H54 (cell line): ENCODE measurements at regions not wholly inside any gene's neighbourhood (a gene's known extent, or its start where the extent isn't known, plus 50 kb on each side); places are given as distances from the start of the nearest gene placed in this dataset.

Experiments used
- DNase-seq: peaks from one replicate; pipeline ENCODE4 v3.0.0; 2011; ENCODE audit warnings: low spot score, mixed read lengths; ENCODE audit not compliant: insufficient read length
- FAIRE-seq: peaks from 3 replicates; lab custom pipeline; 2011; peaks lifted over from hg19 to GRCh38; lab: Jason Lieb, UNC
- POLR2A ChIP-seq: IDR thresholded peaks from 2 replicates; pipeline ENCODE4 v1.6.1; 2011; ENCODE audit warnings: low read depth, mild to moderate bottlenecking, low read length

DNA sequence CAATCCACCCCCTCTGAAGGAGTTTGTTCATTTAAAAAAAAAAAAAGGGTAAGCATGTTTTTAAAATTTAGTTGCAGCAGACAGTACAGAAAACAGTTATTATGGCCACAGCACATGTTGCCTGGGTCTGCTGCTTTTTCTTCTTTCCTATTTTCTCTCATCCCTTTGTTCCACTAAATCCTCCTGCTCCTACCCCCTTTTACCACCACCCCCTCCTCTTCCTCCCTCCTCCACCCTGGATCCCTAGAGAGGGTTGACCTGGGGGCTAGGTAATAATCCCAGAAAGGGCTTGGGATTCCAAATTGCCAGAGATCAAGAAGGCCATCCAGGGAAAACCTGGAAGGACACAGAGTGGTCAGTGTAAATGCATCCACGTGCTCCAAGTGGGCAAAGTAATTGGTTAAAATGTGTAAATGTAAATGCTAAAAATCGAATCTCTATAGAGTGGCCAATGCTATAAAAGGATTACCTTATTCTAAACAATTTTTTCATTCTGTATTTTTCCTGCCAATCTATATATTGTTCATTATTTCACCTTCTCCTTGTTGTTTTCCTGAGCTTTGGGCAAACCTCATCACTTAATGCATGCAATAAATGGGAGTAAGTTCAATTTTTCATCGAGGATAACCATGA is 89.0 kb upstream of the PIK3CG start:
- DNase-seq (no peak), FAIRE-seq (no peak)
- TF ChIP-seq POLR2A: no peak

- FAIRE-seq (no peak), DNase-seq (no peak)
- TF ChIP-seq POLR2A: no peak
Observed at GRCh38 chr7:106776618-106777347, 88.3 kb upstream of the PIK3CG start.

DNA sequence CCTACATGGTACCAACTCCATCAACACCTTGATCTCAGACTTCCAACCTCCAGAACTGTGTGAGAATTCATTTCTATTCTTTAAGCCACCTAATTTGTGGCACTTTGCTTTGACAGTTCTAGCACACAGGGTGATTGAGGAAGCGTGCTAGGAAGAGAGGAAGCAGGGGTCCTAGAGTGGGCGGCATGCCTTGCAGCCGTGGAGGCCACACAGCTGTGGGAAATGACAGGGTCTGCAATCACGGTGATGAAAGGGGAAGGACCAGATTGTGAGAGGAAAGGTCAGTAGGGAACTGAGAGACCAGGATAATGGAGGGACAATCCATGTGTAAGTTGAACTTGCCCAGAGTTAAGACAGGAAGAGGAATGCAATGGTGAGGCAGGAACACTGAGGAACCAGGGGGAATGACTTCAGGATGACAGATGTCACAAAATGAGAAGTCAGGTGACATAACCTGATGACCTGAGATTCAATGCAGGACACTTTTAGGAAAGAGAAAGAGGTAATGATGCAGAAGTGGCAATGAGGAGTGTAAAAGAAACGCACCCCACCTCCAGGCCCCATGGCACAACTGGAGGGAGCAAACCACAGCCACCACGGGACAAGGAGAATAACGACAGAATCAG is 87.3 kb upstream of the PIK3CG start:
- no peak for DNase-seq
- no peak for TF ChIP-seq POLR2A
- FAIRE-seq: no peak

DNA sequence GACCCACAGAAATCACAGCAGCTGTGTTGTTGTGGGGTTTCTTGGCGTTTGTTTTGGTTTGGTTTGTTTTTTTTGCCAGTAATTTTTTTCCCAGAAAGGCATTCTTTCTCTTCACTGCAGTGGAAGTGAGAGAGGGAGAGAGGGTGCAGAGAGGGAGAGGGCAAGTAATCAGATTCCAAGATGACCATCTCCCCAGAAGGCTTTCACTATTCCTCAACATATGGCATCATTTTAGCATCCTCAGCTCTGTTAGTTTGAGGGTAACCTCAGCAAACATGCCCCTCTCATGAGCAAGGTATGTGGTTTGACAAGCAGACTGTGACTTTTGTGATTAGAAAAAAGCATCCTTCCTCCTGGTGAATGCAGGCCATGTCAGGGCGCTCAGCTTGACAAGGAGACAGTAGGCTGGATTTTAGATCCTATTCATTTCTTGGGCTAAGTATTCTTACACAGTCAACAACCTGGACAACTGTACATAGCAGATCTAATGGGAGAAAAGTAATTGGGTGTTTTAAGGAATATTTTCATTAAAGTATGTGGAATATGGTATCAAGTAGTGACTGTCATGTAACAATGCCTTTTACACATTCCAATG is 86.3 kb upstream of the PIK3CG start:
- TF ChIP-seq POLR2A: no peak

GRCh38 chr7:106779877-106780276 is 85.2 kb upstream of the PIK3CG start:
- no peak for FAIRE-seq
- no peak for DNase-seq
- TF ChIP-seq POLR2A: no peak

More for the DNA sequence above, 86.3 kb upstream of the PIK3CG start:
- FAIRE-seq (no peak), DNase-seq (no peak)

DNA sequence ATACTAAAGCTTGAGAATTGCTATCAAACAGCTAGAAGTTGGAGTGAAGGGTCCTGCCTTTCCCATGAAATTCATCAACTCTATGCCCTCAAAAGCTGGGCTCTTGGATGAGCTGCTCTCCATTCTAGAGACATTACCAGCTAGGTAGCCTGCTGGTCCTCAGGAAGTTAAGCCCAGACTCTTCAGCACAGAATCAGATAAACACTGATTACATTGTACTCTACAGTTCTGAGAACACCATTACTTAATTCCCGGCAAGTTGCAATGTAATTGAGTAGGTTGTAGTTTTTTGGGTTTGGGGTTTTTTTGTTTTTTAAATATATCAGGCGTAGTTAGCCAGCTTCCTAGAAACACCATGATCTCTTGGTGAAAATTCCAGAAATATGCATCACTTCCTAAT is 84.1 kb upstream of the PIK3CG start:
- DNase-seq: no peak
- TF ChIP-seq POLR2A: no peak
- FAIRE-seq: no peak

- no peak for DNase-seq
- no peak for TF ChIP-seq POLR2A
- FAIRE-seq: no peak
Observed at GRCh38 chr7:106781828-106782544, 83.1 kb upstream of the PIK3CG start.

- DNase-seq: no peak
- no peak for FAIRE-seq
- no peak for TF ChIP-seq POLR2A
Observed at GRCh38 chr7:106783286-106783685, 81.8 kb upstream of the PIK3CG start.

DNA sequence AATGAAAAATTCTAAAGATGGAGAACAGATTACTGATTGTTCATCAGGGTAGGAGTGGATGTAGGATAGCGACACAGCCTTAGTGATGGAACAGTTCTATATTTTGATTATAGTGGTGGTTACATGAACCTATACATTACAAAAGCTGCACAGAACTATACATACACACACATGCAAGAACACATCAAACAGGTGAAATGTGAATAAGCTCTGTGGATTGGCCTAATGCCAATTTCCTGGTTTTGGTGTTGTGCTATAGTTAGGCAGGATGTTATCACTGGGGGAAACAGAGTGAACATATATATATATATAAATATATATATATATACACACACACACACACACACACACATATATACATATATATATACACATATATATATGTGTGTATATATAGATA is 76.4 kb upstream of the PIK3CG start:
- no peak for TF ChIP-seq POLR2A
- DNase-seq: no peak
- no peak for FAIRE-seq

GRCh38 chr7:106791526-106791925 is 73.6 kb upstream of the PIK3CG start:
- FAIRE-seq (no peak), DNase-seq (no peak)
- no peak for TF ChIP-seq POLR2A

DNA sequence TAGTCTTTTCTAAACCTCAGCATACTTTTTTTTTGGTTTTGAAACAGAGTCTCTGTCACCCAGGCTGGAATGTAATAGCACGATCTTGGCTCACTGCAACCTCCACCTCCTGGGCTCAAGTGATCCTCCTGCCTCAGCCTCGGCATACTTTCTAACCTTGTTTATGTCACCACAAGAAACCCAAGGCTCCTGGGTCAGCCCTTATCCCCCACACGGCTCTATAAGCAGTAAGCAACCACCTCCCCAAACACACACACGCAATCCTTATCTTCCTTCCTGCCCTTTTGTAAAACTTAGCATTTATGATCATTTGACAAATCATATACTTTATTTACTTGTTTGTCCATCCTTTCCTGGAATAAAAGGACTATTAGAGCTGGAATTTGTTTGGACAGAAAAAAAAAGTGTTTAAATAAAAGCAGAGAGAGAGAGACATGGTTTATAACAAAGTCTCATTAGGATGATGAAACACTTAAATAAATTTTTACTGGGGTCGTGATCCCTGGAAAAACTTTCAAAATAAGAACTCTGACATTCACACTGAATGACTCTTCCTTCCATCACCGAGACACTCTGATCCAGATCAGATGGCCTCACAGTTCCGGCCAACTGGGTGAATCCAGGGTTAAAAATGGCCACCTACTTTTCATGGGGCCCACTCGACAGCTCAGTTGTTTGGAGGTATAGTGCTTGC is 72.7 kb upstream of the PIK3CG start:
- TF ChIP-seq POLR2A: no peak
- FAIRE-seq (no peak), DNase-seq (no peak)

- TF ChIP-seq POLR2A: no peak
- DNase-seq (no peak), FAIRE-seq (no peak)
Observed at GRCh38 chr7:106793015-106793975, 71.8 kb upstream of the PIK3CG start.
